ENCODE measurements at regions not wholly inside any gene's neighbourhood (a gene's known extent, or its start where the extent isn't known, plus 50 kb on each side); places are given as distances from the start of the nearest gene placed in this dataset.
"Not testable (repeated sequence)": the region's sequence is repeated elsewhere in the genome, so short reads cannot be mapped to it uniquely, and the experiment has no call there.

- H3K9me3 ChIP-seq, H3K4me3 ChIP-seq, H3K27me3 ChIP-seq, DNase-seq, H3K36me3 ChIP-seq, H3K27ac ChIP-seq, H3K4me1 ChIP-seq: not testable (repeated sequence)
These were observed 137.6 kb downstream of the BCL2L11 start for GRCh38 chr2:111258318-111258717.

GRCh38 chr2:111262627-111263379 is 142.1 kb downstream of the BCL2L11 start:
- DNase-seq, H3K36me3 ChIP-seq, H3K27me3 ChIP-seq, H3K4me1 ChIP-seq, H3K4me3 ChIP-seq, H3K9me3 ChIP-seq, H3K27ac ChIP-seq: not testable (repeated sequence)

DNA sequence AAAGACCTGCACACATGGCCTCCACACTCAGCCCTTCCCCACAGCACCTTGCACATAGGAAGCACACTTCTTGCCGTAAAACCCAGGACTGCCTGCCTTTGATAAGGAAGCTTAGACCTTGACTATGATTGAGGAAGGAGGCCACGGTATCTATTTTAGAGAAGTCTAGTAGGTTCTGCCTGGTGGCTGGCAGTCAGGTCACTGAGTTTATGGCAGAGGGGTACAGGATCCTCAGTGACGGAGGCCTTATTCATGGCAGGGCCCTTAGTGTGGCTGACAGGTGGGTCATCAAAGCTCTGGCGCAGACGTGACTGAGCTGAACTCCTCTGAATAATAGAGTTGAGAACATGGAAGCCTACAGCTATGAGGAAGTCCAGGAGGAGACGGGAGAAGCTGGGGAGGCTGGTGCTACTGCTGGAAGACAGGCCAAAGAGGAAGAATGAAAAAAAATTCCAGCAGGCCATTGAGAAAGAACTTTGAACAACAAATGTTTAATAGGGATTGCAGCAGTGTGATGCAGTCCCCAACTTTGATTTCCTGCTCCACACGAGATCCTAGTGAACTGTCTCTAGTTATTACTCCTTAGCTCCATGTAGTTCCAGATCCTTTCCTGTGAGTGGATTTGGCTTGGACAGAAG is 142.8 kb downstream of the BCL2L11 start:
- not testable (repeated sequence) for DNase-seq, H3K9me3 ChIP-seq, H3K4me1 ChIP-seq, H3K27ac ChIP-seq, H3K27me3 ChIP-seq, H3K36me3 ChIP-seq, H3K4me3 ChIP-seq

- not testable (repeated sequence) for H3K27ac ChIP-seq, H3K9me3 ChIP-seq, DNase-seq, H3K4me3 ChIP-seq, H3K36me3 ChIP-seq, H3K4me1 ChIP-seq, H3K27me3 ChIP-seq
These were observed 144.2 kb downstream of the BCL2L11 start for GRCh38 chr2:111264956-111265355.

- not testable (repeated sequence) for H3K27ac ChIP-seq, DNase-seq, H3K27me3 ChIP-seq, H3K4me3 ChIP-seq, H3K4me1 ChIP-seq, H3K9me3 ChIP-seq, H3K36me3 ChIP-seq
These were observed 145.8 kb downstream of the BCL2L11 start for GRCh38 chr2:111266556-111266955.

GRCh38 chr2:111267038-111267437 is 146.3 kb downstream of the BCL2L11 start:
- H3K36me3 ChIP-seq, H3K27ac ChIP-seq, H3K9me3 ChIP-seq, DNase-seq, H3K4me1 ChIP-seq, H3K4me3 ChIP-seq, H3K27me3 ChIP-seq: not testable (repeated sequence)

- H3K4me1 ChIP-seq, H3K36me3 ChIP-seq, H3K9me3 ChIP-seq, H3K27ac ChIP-seq, DNase-seq, H3K4me3 ChIP-seq, H3K27me3 ChIP-seq: not testable (repeated sequence)
These were observed 149.1 kb downstream of the BCL2L11 start for GRCh38 chr2:111269761-111270323.

GRCh38 chr2:111270569-111270968 is 149.9 kb downstream of the BCL2L11 start:
- H3K4me3 ChIP-seq, H3K9me3 ChIP-seq, H3K36me3 ChIP-seq: not testable (repeated sequence)

GRCh38 chr2:111271647-111272304 is 151.1 kb downstream of the BCL2L11 start:
- H3K9me3 ChIP-seq, H3K27me3 ChIP-seq, H3K27ac ChIP-seq, H3K4me1 ChIP-seq, H3K4me3 ChIP-seq, DNase-seq, H3K36me3 ChIP-seq: not testable (repeated sequence)

More at GRCh38 chr2:111270569-111270968, 149.9 kb downstream of the BCL2L11 start:
- not testable (repeated sequence) for H3K27me3 ChIP-seq, DNase-seq, H3K27ac ChIP-seq, H3K4me1 ChIP-seq

- not testable (repeated sequence) for H3K4me1 ChIP-seq, H3K27me3 ChIP-seq, H3K4me3 ChIP-seq, H3K27ac ChIP-seq, H3K36me3 ChIP-seq, H3K9me3 ChIP-seq, DNase-seq
These were observed 152.3 kb downstream of the BCL2L11 start for GRCh38 chr2:111273007-111273406.

DNA sequence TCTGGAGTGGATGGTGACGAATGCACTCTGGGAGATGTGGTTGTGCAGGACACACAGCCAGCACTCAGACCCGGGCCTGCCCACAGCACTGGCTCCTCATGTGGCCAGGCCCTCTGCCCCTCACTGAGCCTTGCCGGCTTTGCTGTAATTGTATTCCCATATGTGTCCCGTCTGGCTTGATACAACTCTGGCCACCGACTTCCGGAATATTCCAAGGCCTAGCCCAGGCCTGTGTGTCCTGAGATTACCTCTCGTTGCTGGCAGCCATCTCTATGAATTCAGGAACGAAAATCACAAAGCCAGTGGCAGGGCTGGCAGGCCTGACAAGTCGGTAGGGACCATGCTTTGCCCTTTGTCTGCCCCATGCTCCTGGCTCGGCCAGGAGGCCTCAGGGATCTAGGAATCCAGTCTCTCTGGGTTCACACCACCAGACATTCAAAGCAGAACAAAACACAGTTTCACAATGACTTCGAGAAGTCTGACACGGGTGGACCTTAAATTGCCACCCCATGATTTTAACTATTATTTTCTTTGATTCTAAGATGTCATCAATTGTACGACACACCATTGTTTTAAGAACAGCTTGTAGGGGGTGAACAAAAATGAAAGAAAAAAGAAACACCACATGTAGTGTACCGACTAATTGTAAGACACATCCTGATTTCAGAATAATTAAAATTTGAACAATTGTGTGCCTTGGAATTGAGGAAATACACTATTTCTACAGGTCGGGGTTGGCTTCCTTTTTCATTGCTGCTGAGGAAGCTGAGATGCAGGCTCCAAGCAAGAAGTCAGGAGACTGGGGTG is 154.5 kb downstream of the BCL2L11 start:
- not testable (repeated sequence) for H3K4me3 ChIP-seq, H3K27me3 ChIP-seq, H3K4me1 ChIP-seq, H3K9me3 ChIP-seq, H3K36me3 ChIP-seq, DNase-seq, H3K27ac ChIP-seq

DNA sequence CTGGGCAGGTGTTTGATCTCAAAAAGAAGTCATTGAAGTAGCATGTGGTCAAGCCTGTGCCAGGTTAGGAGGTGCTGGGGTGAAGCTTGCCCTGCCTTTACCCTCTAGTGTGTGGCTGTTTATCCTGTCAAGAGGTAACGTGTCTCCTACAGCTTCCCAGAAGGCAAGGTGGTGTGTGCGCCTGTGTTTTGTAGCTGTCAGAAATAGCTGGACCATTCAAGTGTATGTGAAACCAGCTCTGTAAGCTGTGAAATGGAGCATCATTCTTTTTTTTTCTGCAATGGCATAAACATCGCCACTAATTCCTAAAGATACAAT is 155.1 kb downstream of the BCL2L11 start:
- not testable (repeated sequence) for H3K27ac ChIP-seq, DNase-seq, H3K4me1 ChIP-seq, H3K4me3 ChIP-seq, H3K27me3 ChIP-seq, H3K36me3 ChIP-seq, H3K9me3 ChIP-seq

- not testable (repeated sequence) for H3K27me3 ChIP-seq, H3K27ac ChIP-seq, H3K4me3 ChIP-seq, H3K4me1 ChIP-seq, DNase-seq, H3K36me3 ChIP-seq, H3K9me3 ChIP-seq
These were observed 157.4 kb downstream of the BCL2L11 start for GRCh38 chr2:111278133-111278532.

DNA sequence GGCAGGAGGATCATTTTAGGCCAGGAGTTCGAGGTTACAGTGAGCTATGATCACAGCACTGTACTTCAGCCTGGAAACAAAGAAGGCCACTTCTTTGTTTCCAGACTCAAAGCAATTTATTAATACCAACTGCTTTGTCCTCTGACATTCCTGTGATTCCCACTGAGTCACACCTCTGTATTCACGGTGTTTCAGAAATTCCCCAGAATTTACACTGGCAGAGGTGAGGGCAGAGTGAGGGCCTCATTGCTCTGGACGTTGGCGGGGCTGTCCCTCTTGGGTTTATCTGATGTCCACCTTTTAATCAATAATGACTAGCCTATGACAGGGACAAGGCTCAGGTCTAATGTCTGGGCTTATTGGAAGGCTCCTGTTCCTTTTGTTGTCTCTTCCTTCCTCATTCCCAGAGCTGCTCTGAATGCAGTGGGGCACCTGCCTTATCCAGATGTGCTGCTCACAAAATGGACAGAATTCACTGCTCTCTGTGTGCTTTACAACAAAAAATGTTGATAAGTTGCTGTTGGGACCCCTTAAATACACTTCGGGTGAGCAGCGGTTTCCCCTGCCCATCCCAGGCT is 160.1 kb downstream of the BCL2L11 start:
- H3K27me3 ChIP-seq, H3K9me3 ChIP-seq, H3K4me3 ChIP-seq, H3K4me1 ChIP-seq, H3K36me3 ChIP-seq, DNase-seq, H3K27ac ChIP-seq: not testable (repeated sequence)

Measured in Peyer's patch (tissue), 4 donors.